Osteoblast (primary cell): ENCODE measurements at regions not wholly inside any gene's neighbourhood (a gene's known extent, or its start where the extent isn't known, plus 50 kb on each side); places are given as distances from the start of the nearest gene placed in this dataset.

Source experiments
- DNase-seq: peaks from one replicate; pipeline ENCODE4 v3.0.0; 2011; ENCODE audit warnings: low spot score, mixed read lengths; ENCODE audit not compliant: insufficient read length; ENCODE audit errors: missing footprints
- H2AFZ ChIP-seq: 2 replicates; pipeline ENCODE4 v1.6.0; 2011; ENCODE audit warnings: mild to moderate bottlenecking, low read length
- H3K27ac ChIP-seq: 2 replicates; pipeline ENCODE4 v1.5.1; 2011; ENCODE audit warnings: mild to moderate bottlenecking, low read depth, low read length, moderate library complexity
- H3K27me3 ChIP-seq: 2 replicates; pipeline ENCODE4 v1.6.0; 2012; ENCODE audit warnings: mild to moderate bottlenecking, control low read depth, inconsistent platforms, low read length, moderate library complexity; ENCODE audit not compliant: insufficient read depth
- H3K36me3 ChIP-seq: 2 replicates; pipeline ENCODE4 v1.5.1; 2011; ENCODE audit warnings: mild to moderate bottlenecking, low read length, control low read depth, moderate library complexity; ENCODE audit not compliant: insufficient read depth
- H3K4me1 ChIP-seq: 2 replicates; pipeline ENCODE4 v1.5.1; 2011; ENCODE audit warnings: mild to moderate bottlenecking, low read length, control low read depth, moderate library complexity; ENCODE audit not compliant: insufficient read depth
- H3K4me2 ChIP-seq: 2 replicates; pipeline ENCODE4 v1.6.0; 2011; ENCODE audit warnings: mild to moderate bottlenecking, low read length; ENCODE audit not compliant: insufficient read depth
- H3K4me3 ChIP-seq: fragments of 200-600 bp; sonication (generic); 3 replicates; pipeline ENCODE4 v1.5.1; 2012; ENCODE audit warnings: mild to moderate bottlenecking, low read length, inconsistent platforms; ENCODE audit not compliant: insufficient read depth
- H3K79me2 ChIP-seq: 2 replicates; pipeline ENCODE4 v1.6.0; 2012; ENCODE audit warnings: mild to moderate bottlenecking, low read length, control low read depth, inconsistent platforms; ENCODE audit not compliant: insufficient read depth
- H3K9me3 ChIP-seq: 2 replicates; pipeline ENCODE4 v1.5.1; 2011; ENCODE audit warnings: low read depth, low read length, control low read depth
- H4K20me1 ChIP-seq: 2 replicates; pipeline ENCODE4 v1.6.0; 2012; ENCODE audit warnings: mild to moderate bottlenecking, low read length, control low read depth; ENCODE audit not compliant: insufficient read depth
- CTCF ChIP-seq: IDR thresholded peaks from 2 replicates; pipeline ENCODE4 v1.5.1; 2011; ENCODE audit warnings: mild to moderate bottlenecking, low read depth, low read length, moderate library complexity; ENCODE audit errors: extremely low read depth

GRCh38 chr1:191857600-191857999, 300.7 kb upstream of the RGS18 start:
- H3K27me3 ChIP-seq = no peaks in the 10 kb centered on the region
- no peaks in the 10 kb centered on the region for H3K9me3 ChIP-seq
- no peak overlapping the region for H3K4me3 ChIP-seq
- no peaks in the 10 kb centered on the region for H4K20me1 ChIP-seq
- no peak overlapping the region for H3K4me2 ChIP-seq
- no peak for TF ChIP-seq CTCF
- no peaks in the 10 kb centered on the region for H3K4me1 ChIP-seq
- DNase-seq = no peak
- H2AFZ ChIP-seq = no peak overlapping the region
- no peaks in the 10 kb centered on the region for H3K79me2 ChIP-seq
- H3K36me3 ChIP-seq = no peaks in the 10 kb centered on the region
- no peak overlapping the region for H3K27ac ChIP-seq

DNA sequence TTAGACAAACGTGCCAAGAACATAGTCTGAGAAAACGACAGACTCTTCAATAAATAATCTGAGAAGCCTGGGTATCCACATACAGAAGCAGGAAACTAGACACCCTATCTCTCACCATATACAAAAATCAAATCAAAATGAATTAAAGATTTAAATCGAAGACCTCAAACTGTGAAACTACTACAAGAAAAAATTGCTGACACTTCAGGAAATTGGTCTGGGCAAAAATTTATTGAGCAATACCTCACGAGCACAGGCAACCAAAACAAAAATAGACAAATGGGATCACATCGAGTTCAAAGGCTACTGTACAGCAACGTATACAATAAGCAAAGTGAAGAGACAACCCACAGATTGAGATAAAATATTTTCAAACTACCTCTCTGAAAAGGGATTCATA, 292.8 kb upstream of the RGS18 start:
- Histone ChIP-seq H3K9me3 (no peaks in the 10 kb centered on the region), H3K27me3 (no peaks in the 10 kb centered on the region), H3K27ac (no peak overlapping the region), H3K4me1 (no peaks in the 10 kb centered on the region), H3K79me2 (no peaks in the 10 kb centered on the region), H3K4me3 (no peak overlapping the region), H3K36me3 (no peaks in the 10 kb centered on the region), H3K4me2 (no peak overlapping the region), H2AFZ (no peak overlapping the region), H4K20me1 (no peaks in the 10 kb centered on the region)
- DNase-seq = no peak
- no peak for TF ChIP-seq CTCF

GRCh38 chr1:191866155-191866554, 292.1 kb upstream of the RGS18 start:
- H3K79me2 ChIP-seq = no peaks in the 10 kb centered on the region
- H3K4me3 ChIP-seq = no peak overlapping the region
- no peaks in the 10 kb centered on the region for H3K4me1 ChIP-seq
- H3K9me3 ChIP-seq = no peaks in the 10 kb centered on the region
- no peaks in the 10 kb centered on the region for H3K36me3 ChIP-seq
- no peak for DNase-seq
- H3K4me2 ChIP-seq = no peak overlapping the region
- no peaks in the 10 kb centered on the region for H3K27me3 ChIP-seq
- no peak for TF ChIP-seq CTCF
- no peak overlapping the region for H2AFZ ChIP-seq
- no peaks in the 10 kb centered on the region for H4K20me1 ChIP-seq
- no peak overlapping the region for H3K27ac ChIP-seq

GRCh38 chr1:191869790-191870312, 288.4 kb upstream of the RGS18 start:
- no peaks in the 10 kb centered on the region for H3K27me3 ChIP-seq
- H3K4me2 ChIP-seq = no peak overlapping the region
- no peaks in the 10 kb centered on the region for H3K9me3 ChIP-seq
- no peak overlapping the region for H3K27ac ChIP-seq
- no peaks in the 10 kb centered on the region for H3K36me3 ChIP-seq
- H4K20me1 ChIP-seq = no peaks in the 10 kb centered on the region
- no peaks in the 10 kb centered on the region for H3K79me2 ChIP-seq
- TF ChIP-seq CTCF = no peak
- H2AFZ ChIP-seq = no peak overlapping the region
- H3K4me3 ChIP-seq = no peak overlapping the region
- no peak for DNase-seq
- H3K4me1 ChIP-seq = no peaks in the 10 kb centered on the region
